ENCODE measurements at regions not wholly inside any gene's neighbourhood (a gene's known extent, or its start where the extent isn't known, plus 50 kb on each side); places are given as distances from the start of the nearest gene placed in this dataset.

GRCh38 chr2:126778561-126779501, 119.9 kb upstream of the TEX51 start:
- H3K9me3 Mint-ChIP-seq: no peaks in the 10 kb centered on the region
- no peak overlapping the region for H3K27ac Mint-ChIP-seq
- no peaks in the 10 kb centered on the region for H3K36me3 Mint-ChIP-seq
- H3K4me1 Mint-ChIP-seq: peaks cover 14 to 24% of the 10 kb centered on the region in 2 donors
- ATAC-seq (replicated peaks) (no peak), DNase-seq (no peak)
- H3K27me3 Mint-ChIP-seq: peaks cover 46 to 52% of the 10 kb centered on the region in 2 donors
- no peak overlapping the region for H3K4me3 Mint-ChIP-seq

GRCh38 chr2:126781206-126781605, 117.5 kb upstream of the TEX51 start:
- Mint-ChIP-seq H3K9me3 (peaks cover 0 to 4% of the 10 kb centered on the region in 2 donors), H3K36me3 (no peaks in the 10 kb centered on the region), H3K4me3 (no peak overlapping the region), H3K27ac (no peak overlapping the region), H3K4me1 (peaks cover 6 to 11% of the 10 kb centered on the region in 2 donors), H3K27me3 (peaks cover 35 to 39% of the 10 kb centered on the region in 2 donors)
- no peak for ATAC-seq (replicated peaks)
- DNase-seq: no peak

- H3K27ac Mint-ChIP-seq: no peak overlapping the region
- ATAC-seq (replicated peaks): no peak
- H3K36me3 Mint-ChIP-seq: no peaks in the 10 kb centered on the region
- no peak overlapping the region for H3K4me3 Mint-ChIP-seq
- no peak for DNase-seq
- peaks cover 6 to 9% of the 10 kb centered on the region in 2 donors for H3K4me1 Mint-ChIP-seq
- H3K27me3 Mint-ChIP-seq: peaks cover 35 to 38% of the 10 kb centered on the region in 2 donors
- H3K9me3 Mint-ChIP-seq: peaks cover 0 to 4% of the 10 kb centered on the region in 2 donors
Observed at GRCh38 chr2:126781806-126782205, 116.9 kb upstream of the TEX51 start.

GRCh38 chr2:126782648-126783047, 116.0 kb upstream of the TEX51 start:
- ATAC-seq (replicated peaks): no peak
- H3K36me3 Mint-ChIP-seq: no peaks in the 10 kb centered on the region

GRCh38 chr2:126783341-126783740, 115.3 kb upstream of the TEX51 start:
- Mint-ChIP-seq H3K9me3 (peaks cover 0 to 4% of the 10 kb centered on the region in 2 donors), H3K36me3 (no peaks in the 10 kb centered on the region), H3K27me3 (peaks cover 27% of the 10 kb centered on the region in 2 donors), H3K4me3 (no peak overlapping the region), H3K27ac (no peak overlapping the region), H3K4me1 (peaks cover 0 to under 1% of the 10 kb centered on the region in 2 donors)
- ATAC-seq (replicated peaks) (no peak), DNase-seq (no peak)

More at GRCh38 chr2:126782648-126783047, 116.0 kb upstream of the TEX51 start:
- H3K27ac Mint-ChIP-seq: no peak overlapping the region
- peaks cover 0 to 4% of the 10 kb centered on the region in 2 donors for H3K9me3 Mint-ChIP-seq
- peaks cover 31 to 32% of the 10 kb centered on the region in 2 donors for H3K27me3 Mint-ChIP-seq
- H3K4me3 Mint-ChIP-seq: no peak overlapping the region
- DNase-seq: no peak
- H3K4me1 Mint-ChIP-seq: peaks cover under 1 to 3% of the 10 kb centered on the region in 2 donors

- no peak overlapping the region for H3K27ac Mint-ChIP-seq
- peaks cover 0 to 4% of the 10 kb centered on the region in 2 donors for H3K9me3 Mint-ChIP-seq
- no peak overlapping the region for H3K4me3 Mint-ChIP-seq
- H3K27me3 Mint-ChIP-seq: peaks cover 23 to 26% of the 10 kb centered on the region in 2 donors
- DNase-seq: no peak
- no peak for ATAC-seq (replicated peaks)
- no peaks in the 10 kb centered on the region for H3K4me1 Mint-ChIP-seq
- no peaks in the 10 kb centered on the region for H3K36me3 Mint-ChIP-seq
Observed at GRCh38 chr2:126784045-126784444, 114.6 kb upstream of the TEX51 start.

- no peak for ATAC-seq (replicated peaks)
- Mint-ChIP-seq H3K36me3 (no peaks in the 10 kb centered on the region), H3K9me3 (peaks cover 0 to 4% of the 10 kb centered on the region in 2 donors), H3K4me1 (no peaks in the 10 kb centered on the region), H3K27ac (no peak overlapping the region), H3K27me3 (peaks cover 23 to 28% of the 10 kb centered on the region in 2 donors), H3K4me3 (no peak overlapping the region)
- DNase-seq: no peak
Observed at GRCh38 chr2:126784621-126785020, 114.1 kb upstream of the TEX51 start.

- Mint-ChIP-seq H3K9me3 (peaks cover 0 to 4% of the 10 kb centered on the region in 2 donors), H3K4me3 (no peak overlapping the region), H3K27ac (no peak overlapping the region), H3K36me3 (no peaks in the 10 kb centered on the region), H3K27me3 (peaks cover 21 to 22% of the 10 kb centered on the region in 2 donors), H3K4me1 (no peaks in the 10 kb centered on the region)
- DNase-seq (no peak), ATAC-seq (replicated peaks) (no peak)
Observed at GRCh38 chr2:126785236-126785635, 113.5 kb upstream of the TEX51 start.

- Mint-ChIP-seq H3K4me3 (no peak overlapping the region), H3K27me3 (peaks cover 16 to 17% of the 10 kb centered on the region in 2 donors), H3K27ac (no peak overlapping the region), H3K4me1 (no peaks in the 10 kb centered on the region), H3K36me3 (no peaks in the 10 kb centered on the region), H3K9me3 (peaks cover 0 to 4% of the 10 kb centered on the region in 2 donors)
- ATAC-seq (replicated peaks) (no peak), DNase-seq (no peak)
Observed at GRCh38 chr2:126785862-126786261, 112.8 kb upstream of the TEX51 start.

- Mint-ChIP-seq H3K9me3 (peaks cover 0 to 4% of the 10 kb centered on the region in 2 donors), H3K27ac (no peak overlapping the region), H3K36me3 (no peaks in the 10 kb centered on the region), H3K4me1 (no peaks in the 10 kb centered on the region), H3K4me3 (no peak overlapping the region), H3K27me3 (peaks cover 12 to 19% of the 10 kb centered on the region in 2 donors)
- DNase-seq: no peak
- ATAC-seq (replicated peaks): no peak
Observed at GRCh38 chr2:126786765-126787164, 111.9 kb upstream of the TEX51 start.

- Mint-ChIP-seq H3K4me1 (no peaks in the 10 kb centered on the region), H3K9me3 (peaks cover 0 to 4% of the 10 kb centered on the region in 2 donors), H3K36me3 (no peaks in the 10 kb centered on the region), H3K27ac (no peak overlapping the region), H3K4me3 (no peak overlapping the region), H3K27me3 (peaks cover 6 to 13% of the 10 kb centered on the region in 2 donors)
- no peak for DNase-seq
- no peak for ATAC-seq (replicated peaks)
Observed at GRCh38 chr2:126787289-126787688, 111.4 kb upstream of the TEX51 start.

- peaks cover 8 to 12% of the 10 kb centered on the region in 2 donors for H3K27me3 Mint-ChIP-seq
- H3K36me3 Mint-ChIP-seq: no peaks in the 10 kb centered on the region
- H3K27ac Mint-ChIP-seq: no peak overlapping the region
- DNase-seq (no peak), ATAC-seq (replicated peaks) (no peak)
- no peak overlapping the region for H3K4me3 Mint-ChIP-seq
- H3K9me3 Mint-ChIP-seq: peaks cover 0 to 4% of the 10 kb centered on the region in 2 donors
- no peaks in the 10 kb centered on the region for H3K4me1 Mint-ChIP-seq
Observed at GRCh38 chr2:126788113-126788512, 110.6 kb upstream of the TEX51 start.

- Mint-ChIP-seq H3K4me1 (no peaks in the 10 kb centered on the region), H3K9me3 (peaks cover 0 to 4% of the 10 kb centered on the region in 2 donors), H3K27me3 (peaks cover 12 to 14% of the 10 kb centered on the region in 2 donors), H3K27ac (no peak overlapping the region), H3K4me3 (no peak overlapping the region), H3K36me3 (no peaks in the 10 kb centered on the region)
- ATAC-seq (replicated peaks) (no peak), DNase-seq (no peak)
Observed at GRCh38 chr2:126788652-126789051, 110.0 kb upstream of the TEX51 start.

- Mint-ChIP-seq H3K4me1 (no peaks in the 10 kb centered on the region), H3K27ac (no peak overlapping the region), H3K27me3 (peaks cover 15 to 19% of the 10 kb centered on the region in 2 donors), H3K9me3 (no peaks in the 10 kb centered on the region), H3K4me3 (no peak overlapping the region), H3K36me3 (no peaks in the 10 kb centered on the region)
- no peak for ATAC-seq (replicated peaks)
- no peak for DNase-seq
Observed at GRCh38 chr2:126790987-126791780, 107.5 kb upstream of the TEX51 start.

All from stimulated activated naive B cell treated with anti-CD40 and anti-IgM and Interleukin-4, amounts not matched to agents 10 μg/mL and 1 μg/mL and 100 μg/mL, for 72 hours (primary cell).